ENCODE measurements at regions not wholly inside any gene's neighbourhood (a gene's known extent, or its start where the extent isn't known, plus 50 kb on each side); places are given as distances from the start of the nearest gene placed in this dataset.
"Not testable (repeated sequence)": the region's sequence is repeated elsewhere in the genome, so short reads cannot be mapped to it uniquely, and the experiment has no call there.

DNA sequence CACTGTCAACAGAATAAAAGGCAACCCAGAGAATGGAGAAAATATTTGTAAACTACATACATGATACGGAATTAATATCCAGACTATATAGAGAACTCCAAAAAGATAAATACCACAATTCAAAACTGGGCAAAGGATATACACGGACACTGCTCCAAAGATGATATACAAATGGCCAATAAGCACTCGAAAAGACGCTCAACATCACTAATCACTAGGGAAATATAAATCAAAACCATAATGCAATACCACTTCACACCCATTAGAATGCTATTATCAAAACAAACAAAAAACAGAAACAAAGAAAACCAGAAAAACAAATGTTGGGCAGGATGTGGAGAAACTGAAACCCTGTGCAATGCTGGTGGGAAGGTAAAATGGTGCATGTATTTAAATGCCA is 1764.6 kb upstream of the DEFB115 start:
- TF ChIP-seq CTCF (IDR thresholded peaks at IDR 0.05); POLR2A (IDR thresholded peaks at IDR 0.05; ENCODE audit: low read length); MAFK (IDR thresholded peaks at IDR 0.05; ENCODE audit: partially characterized antibody); ZFP36 (IDR thresholded peaks at IDR 0.05; ENCODE audit: borderline replicate concordance, partially characterized antibody); HMGXB4 (CRISPR knock-in tag; IDR thresholded peaks at IDR 0.05; ENCODE audit: borderline replicate concordance): not testable (repeated sequence)
- TF ChIP-seq, protein P1, sequence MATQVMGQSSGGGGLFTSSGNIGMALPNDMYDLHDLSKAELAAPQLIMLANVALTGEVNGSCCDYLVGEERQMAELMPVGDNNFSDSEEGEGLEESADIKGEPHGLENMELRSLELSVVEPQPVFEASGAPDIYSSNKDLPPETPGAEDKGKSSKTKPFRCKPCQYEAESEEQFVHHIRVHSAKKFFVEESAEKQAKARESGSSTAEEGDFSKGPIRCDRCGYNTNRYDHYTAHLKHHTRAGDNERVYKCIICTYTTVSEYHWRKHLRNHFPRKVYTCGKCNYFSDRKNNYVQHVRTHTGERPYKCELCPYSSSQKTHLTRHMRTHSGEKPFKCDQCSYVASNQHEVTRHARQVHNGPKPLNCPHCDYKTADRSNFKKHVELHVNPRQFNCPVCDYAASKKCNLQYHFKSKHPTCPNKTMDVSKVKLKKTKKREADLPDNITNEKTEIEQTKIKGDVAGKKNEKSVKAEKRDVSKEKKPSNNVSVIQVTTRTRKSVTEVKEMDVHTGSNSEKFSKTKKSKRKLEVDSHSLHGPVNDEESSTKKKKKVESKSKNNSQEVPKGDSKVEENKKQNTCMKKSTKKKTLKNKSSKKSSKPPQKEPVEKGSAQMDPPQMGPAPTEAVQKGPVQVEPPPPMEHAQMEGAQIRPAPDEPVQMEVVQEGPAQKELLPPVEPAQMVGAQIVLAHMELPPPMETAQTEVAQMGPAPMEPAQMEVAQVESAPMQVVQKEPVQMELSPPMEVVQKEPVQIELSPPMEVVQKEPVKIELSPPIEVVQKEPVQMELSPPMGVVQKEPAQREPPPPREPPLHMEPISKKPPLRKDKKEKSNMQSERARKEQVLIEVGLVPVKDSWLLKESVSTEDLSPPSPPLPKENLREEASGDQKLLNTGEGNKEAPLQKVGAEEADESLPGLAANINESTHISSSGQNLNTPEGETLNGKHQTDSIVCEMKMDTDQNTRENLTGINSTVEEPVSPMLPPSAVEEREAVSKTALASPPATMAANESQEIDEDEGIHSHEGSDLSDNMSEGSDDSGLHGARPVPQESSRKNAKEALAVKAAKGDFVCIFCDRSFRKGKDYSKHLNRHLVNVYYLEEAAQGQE (IDR thresholded peaks at IDR 0.05), result not testable (repeated sequence)
